Cerebellar nuclear complex (tissue), 1 donor: ENCODE measurements at regions not wholly inside any gene's neighbourhood (a gene's known extent, or its start where the extent isn't known, plus 50 kb on each side); places are given as distances from the start of the nearest gene placed in this dataset.
"Not testable (repeated sequence)": the region's sequence is repeated elsewhere in the genome, so short reads cannot be mapped to it uniquely, and the experiment has no call there.

Source experiments
- DNase-seq, 2 experiments: peaks; one replicate each; lab custom pipeline; 2025; lab: John Stamatoyannopoulos, UW

- DNase-seq = no peak
Observed at GRCh38 chr6:12348530-12349511, 58.7 kb downstream of the EDN1 start.

GRCh38 chr6:12350644-12351170, 60.5 kb downstream of the EDN1 start:
- DNase-seq = no peak

GRCh38 chr6:12351672-12352071, 61.5 kb downstream of the EDN1 start:
- DNase-seq = no peak

GRCh38 chr6:12353731-12354130, 63.6 kb downstream of the EDN1 start:
- DNase-seq = no peak

GRCh38 chr6:12354499-12354898, 64.3 kb downstream of the EDN1 start:
- no peak for DNase-seq

- no peak for DNase-seq
Observed at GRCh38 chr6:12355354-12355753, 65.2 kb downstream of the EDN1 start.

- DNase-seq = no peak
Observed at GRCh38 chr6:12356431-12356830, 66.3 kb downstream of the EDN1 start.

GRCh38 chr6:12356983-12357972, 67.1 kb downstream of the EDN1 start:
- DNase-seq = no peak

GRCh38 chr6:12359036-12359435, 68.9 kb downstream of the EDN1 start:
- DNase-seq = no peak

GRCh38 chr6:12361042-12361765, 71.0 kb downstream of the EDN1 start:
- DNase-seq = no peak

GRCh38 chr6:12363277-12363650, 73.1 kb downstream of the EDN1 start:
- not testable (repeated sequence) for DNase-seq

GRCh38 chr6:12363651-12364381, 73.7 kb downstream of the EDN1 start:
- DNase-seq = no peak

GRCh38 chr6:12364621-12365020, 74.5 kb downstream of the EDN1 start:
- DNase-seq = no peak

GRCh38 chr6:12366731-12367130, 76.6 kb downstream of the EDN1 start:
- no peak for DNase-seq

- no peak for DNase-seq
Observed at GRCh38 chr6:12367412-12367811, 77.3 kb downstream of the EDN1 start.

- no peak for DNase-seq
Observed at GRCh38 chr6:12369355-12369754, 79.2 kb downstream of the EDN1 start.

GRCh38 chr6:12369781-12370262, 79.7 kb downstream of the EDN1 start:
- DNase-seq = no peak

GRCh38 chr6:12371151-12371550, 81.0 kb downstream of the EDN1 start:
- DNase-seq = no peak

- no peak for DNase-seq
Observed at GRCh38 chr6:12371641-12372146, 81.5 kb downstream of the EDN1 start.

GRCh38 chr6:12379181-12379580, 89.0 kb downstream of the EDN1 start:
- no peak for DNase-seq

GRCh38 chr6:12381587-12381986, 91.4 kb downstream of the EDN1 start:
- DNase-seq = no peak
